Endothelial cell of umbilical vein (primary cell): ENCODE measurements at regions not wholly inside any gene's neighbourhood (a gene's known extent, or its start where the extent isn't known, plus 50 kb on each side); places are given as distances from the start of the nearest gene placed in this dataset.

Experiments
- BruUV-seq: library from RNA; stranded (reverse); fragments of 400-500 nt; replicated peaks from 2 replicates; lab custom pipeline; 2021; lab: Mats Ljungman, UMichigan
- CTCF ChIA-PET: fragments of 300-600, 350-600 bp; sonication (Branson Sonifier 250); formaldehyde crosslinking; loops from one replicate; lab custom pipeline; 2021; ENCODE audit warnings: antibody characterized with exemption, inconsistent platforms; lab: Charles Lee
- POLR2A ChIA-PET: fragments of 300-600, 350-600 bp; sonication (Branson Sonifier 250); formaldehyde crosslinking; loops from one replicate; lab custom pipeline; 2021; ENCODE audit warnings: antibody characterized with exemption, inconsistent platforms; lab: Charles Lee
- DNase-seq: peaks from one replicate; pipeline ENCODE4 v3.0.0-alpha.2; 2011; ENCODE audit warnings: low read depth, low spot score
- FAIRE-seq: peaks from 2 replicates; lab custom pipeline; 2011; peaks lifted over from hg19 to GRCh38; lab: Jason Lieb, UNC
- H2AFZ ChIP-seq: 2 replicates; pipeline ENCODE4 v1.6.0; 2012; ENCODE audit warnings: low read depth, low read length, control low read depth, inconsistent platforms
- H3K27ac ChIP-seq: 2 replicates; pipeline ENCODE4 v1.5.1; 2011; ENCODE audit warnings: low read depth, mild to moderate bottlenecking, control low read depth, low read length, moderate library complexity; ENCODE audit not compliant: insufficient read depth
- H3K27me3 ChIP-seq, 2 experiments: 2 replicates each; pipeline versions ENCODE4 v1.6.0 to v1.6.1; 2011; ENCODE audit warnings: low read length in 2 of 2, mixed read lengths in 1 of 2; ENCODE audit not compliant: control insufficient read depth in 2 of 2, insufficient read depth in 2 of 2
- H3K36me3 ChIP-seq, 2 experiments: 2 replicates in 1 of 2; 3 replicates in 1 of 2; pipeline ENCODE4 v1.5.1; 2011; ENCODE audit warnings: low read length in 2 of 2, mild to moderate bottlenecking in 1 of 2, moderate library complexity in 1 of 2; ENCODE audit not compliant: control insufficient read depth in 2 of 2, insufficient read depth in 2 of 2; ENCODE audit errors: extremely low read depth in 1 of 2
- H3K4me1 ChIP-seq: 3 replicates; pipeline ENCODE4 v1.5.1; 2011; ENCODE audit warnings: mild to moderate bottlenecking, low read length; ENCODE audit not compliant: control insufficient read depth, insufficient read depth; ENCODE audit errors: extremely low read depth
- H3K4me2 ChIP-seq: 2 replicates; pipeline ENCODE4 v1.6.1; 2011; ENCODE audit warnings: low read length, control low read depth, mixed read lengths; ENCODE audit not compliant: insufficient read depth
- H3K4me3 ChIP-seq, 3 experiments: fragments of 200-600 bp in 1 of 3; sonication (generic), shearing (Covaris generic) in 1 of 3; replicated peaks in 1 of 3; 2 replicates each; pipeline ENCODE4 v1.5.1; 2011 to 2016; ENCODE audit warnings: control low read depth in 3 of 3, low read length in 3 of 3, mild to moderate bottlenecking in 2 of 3, inconsistent platforms in 1 of 3, low read depth in 1 of 3, moderate library complexity in 1 of 3; ENCODE audit not compliant: insufficient read depth in 1 of 3
- H3K79me2 ChIP-seq: 2 replicates; pipeline ENCODE4 v1.6.0; 2012; ENCODE audit warnings: low read length, inconsistent platforms; ENCODE audit not compliant: control insufficient read depth, insufficient read depth
- H3K9ac ChIP-seq: replicated peaks from 2 replicates; pipeline ENCODE3; 2011; ENCODE audit warnings: low read length, control low read depth; ENCODE audit not compliant: insufficient read depth; ENCODE audit errors: extremely low read depth
- H3K9me1 ChIP-seq: replicated peaks from 3 replicates; pipeline ENCODE4 v1.6.0; 2011; ENCODE audit warnings: mild to moderate bottlenecking, low read length; ENCODE audit not compliant: control insufficient read depth, insufficient read depth; ENCODE audit errors: extremely low read depth
- H3K9me3 ChIP-seq: replicated peaks from 2 replicates; pipeline ENCODE4 v1.5.1; 2012; ENCODE audit warnings: low read length, inconsistent platforms; ENCODE audit not compliant: control insufficient read depth, insufficient read depth
- H4K20me1 ChIP-seq: replicated peaks from 2 replicates; pipeline ENCODE3; 2011; ENCODE audit warnings: mild to moderate bottlenecking, low read length; ENCODE audit not compliant: control insufficient read depth, insufficient read depth; ENCODE audit errors: extremely low read depth
- CTCF ChIP-seq, 2 donors: IDR thresholded peaks; 1 replicate in 1 of 2; 2 replicates in 1 of 2; pipeline ENCODE4 v1.5.1; 2011; ENCODE audit warnings: low read length in 2 of 2, mild to moderate bottlenecking in 2 of 2, moderate library complexity in 2 of 2, control low read depth in 1 of 2, inconsistent platforms in 1 of 2, low read depth in 1 of 2; ENCODE audit not compliant: insufficient read depth in 1 of 2; ENCODE audit errors: extremely low read depth in 1 of 2
- FOS ChIP-seq: IDR thresholded peaks from 2 replicates; pipeline ENCODE4 v1.6.1; 2011; ENCODE audit warnings: mild to moderate bottlenecking, low read length, moderate library complexity, borderline replicate concordance; ENCODE audit not compliant: insufficient read depth
- JUN ChIP-seq: IDR thresholded peaks from 2 replicates; pipeline ENCODE4 v1.6.1; 2011; ENCODE audit warnings: borderline replicate concordance, low read depth; ENCODE audit not compliant: insufficient read length, insufficient read depth
- MAX ChIP-seq: IDR thresholded peaks from 2 replicates; pipeline ENCODE4 v1.6.1; 2011; ENCODE audit not compliant: insufficient read depth, insufficient read length
- POLR2AphosphoS5 ChIP-seq: IDR thresholded peaks from 2 replicates; pipeline ENCODE4 v1.6.1; 2012; ENCODE audit warnings: low read depth, mild to moderate bottlenecking, control low read depth, low read length, moderate library complexity; ENCODE audit not compliant: insufficient read depth
- dilution Hi-C: fragments of 300-500 bp; cut with MboI; formaldehyde crosslinking; loops from one replicate; pipeline ENCODE4 v1.15.0; 2019; ENCODE audit warnings: low sequenced_read_pairs; ENCODE audit not compliant: extremely low pct_ligation_motif_present
- intact Hi-C: fragments of 100-400 bp; cut with micrococcal nuclease; formaldehyde crosslinking; loops from one replicate; pipeline ENCODE4 v1.10.0; 2022

GRCh38 chr7:17725821-17726220, 214.5 kb downstream of the SNX13 start:
- POLR2A ChIA-PET: no interaction called here
- Histone ChIP-seq H4K20me1 (no peaks in the 10 kb centered on the region), H3K79me2 (no peaks in the 10 kb centered on the region), H3K4me1 (no peaks in the 10 kb centered on the region), H3K9ac (no peak overlapping the region), H3K36me3 (no peaks in the 10 kb centered on the region), H2AFZ (no peak overlapping the region), H3K4me2 (no peak overlapping the region), H3K9me1 (no peaks in the 10 kb centered on the region), H3K4me3 (no peak overlapping the region), H3K27me3 (peaks cover 3 to 5% of the 10 kb centered on the region in 2 experiments), H3K9me3 (no peaks in the 10 kb centered on the region), H3K27ac (no peak overlapping the region)
- FAIRE-seq: no peak
- DNase-seq: peak; percentile 61
- TF ChIP-seq FOS: no peak
- CTCF ChIA-PET: interaction anchor here (0.9 to 2.0 kb wide), 5 partner anchors 17 to 596 kb away, joined by 3 to 7 read pairs (median 3); no protein-coding TSS in a partner anchor
- dilution Hi-C loops: no loop called here
- BruUV-seq: no TSS peak
- intact Hi-C loops: no loop called here

GRCh38 chr7:17732083-17732482, 208.2 kb downstream of the SNX13 start:
- CTCF ChIA-PET: interaction anchor here (1.4 to 1.5 kb wide), 2 partner anchors 21 to 25 kb away, joined by 3 read pairs; no protein-coding TSS in a partner anchor

More at GRCh38 chr7:17732083-17732482, 208.2 kb downstream of the SNX13 start:
- no peak overlapping the region for H2AFZ ChIP-seq
- no TSS peak for BruUV-seq
- H3K27ac ChIP-seq: no peak overlapping the region
- no peaks in the 10 kb centered on the region for H3K27me3 ChIP-seq
- no peak for FAIRE-seq
- H4K20me1 ChIP-seq: no peaks in the 10 kb centered on the region
- TF ChIP-seq POLR2AphosphoS5 (no peak), FOS (no peak), CTCF (IDR thresholded peaks at IDR 0.05; ENCODE audit: extremely low read depth in 1 of 2, insufficient read depth in 1 of 2, low read depth in 1 of 2, low read length in 2 of 2) (no peak), MAX (no peak), JUN (no peak)
- intact Hi-C loops (no loop called here), dilution Hi-C loops (no loop called here)
- H3K4me1 ChIP-seq: no peaks in the 10 kb centered on the region
- no peak overlapping the region for H3K4me2 ChIP-seq
- H3K4me3 ChIP-seq: no peak overlapping the region
- no peak for DNase-seq
- POLR2A ChIA-PET: no interaction called here
- no peaks in the 10 kb centered on the region for H3K9me1 ChIP-seq
- H3K79me2 ChIP-seq: no peaks in the 10 kb centered on the region
- H3K36me3 ChIP-seq: no peaks in the 10 kb centered on the region
- H3K9ac ChIP-seq: no peak overlapping the region
- H3K9me3 ChIP-seq: no peaks in the 10 kb centered on the region
